ENCODE measurements at regions not wholly inside any gene's neighbourhood (a gene's known extent, or its start where the extent isn't known, plus 50 kb on each side); places are given as distances from the start of the nearest gene placed in this dataset.

GRCh38 chr3:88979760-88980159 lies 127.7 kb upstream of the EPHA3 start:
- TF ChIP-seq CTCF (IDR thresholded peaks at IDR 0.05; ENCODE audit: insufficient read depth, low read depth, low read length): no peak
- Histone ChIP-seq H3K27me3 (ENCODE audit: control insufficient read depth, insufficient read depth, low read length) (no peaks in the 10 kb centered on the region), H3K4me3 (ENCODE audit: low read depth, low read length) (no peak overlapping the region), H3K36me3 (ENCODE audit: control insufficient read depth, insufficient read depth, low read length) (no peaks in the 10 kb centered on the region)
- DNase-seq (ENCODE audit: low read depth): no peak
- ChIA-PET POLR2A (no interaction called here), CTCF (no interaction called here)

GRCh38 chr3:88983458-88983857 lies 124.0 kb upstream of the EPHA3 start:
- CTCF ChIA-PET: no interaction called here

GRCh38 chr3:88984256-88984655 lies 123.2 kb upstream of the EPHA3 start:
- TF ChIP-seq CTCF (IDR thresholded peaks at IDR 0.05; ENCODE audit: insufficient read depth, low read depth, low read length): no peak
- POLR2A ChIA-PET: interaction anchor here (1.5 kb wide), 1 partner anchor 27 kb away, joined by 6 read pairs; no protein-coding TSS in a partner anchor
- H3K36me3 ChIP-seq (ENCODE audit: control insufficient read depth, insufficient read depth, low read length): no peaks in the 10 kb centered on the region
- no peak for DNase-seq (ENCODE audit: low read depth)
- CTCF ChIA-PET: no interaction called here
- H3K27me3 ChIP-seq (ENCODE audit: control insufficient read depth, insufficient read depth, low read length): no peaks in the 10 kb centered on the region
- no peak overlapping the region for H3K4me3 ChIP-seq (ENCODE audit: low read depth, low read length)

More at GRCh38 chr3:88983458-88983857, 124.0 kb upstream of the EPHA3 start:
- no peaks in the 10 kb centered on the region for H3K27me3 ChIP-seq (ENCODE audit: control insufficient read depth, insufficient read depth, low read length)
- POLR2A ChIA-PET: no interaction called here
- DNase-seq (ENCODE audit: low read depth): no peak
- no peaks in the 10 kb centered on the region for H3K36me3 ChIP-seq (ENCODE audit: control insufficient read depth, insufficient read depth, low read length)
- H3K4me3 ChIP-seq (ENCODE audit: low read depth, low read length): no peak overlapping the region
- no peak for TF ChIP-seq CTCF (IDR thresholded peaks at IDR 0.05; ENCODE audit: insufficient read depth, low read depth, low read length)

- ChIA-PET CTCF (no interaction called here), POLR2A (interaction anchor here (1.5 kb wide), 1 partner anchor 27 kb away, joined by 6 read pairs; no protein-coding TSS in a partner anchor)
- no peaks in the 10 kb centered on the region for H3K27me3 ChIP-seq (ENCODE audit: control insufficient read depth, insufficient read depth, low read length)
- DNase-seq (ENCODE audit: low read depth): no peak
- no peak for TF ChIP-seq CTCF (IDR thresholded peaks at IDR 0.05; ENCODE audit: insufficient read depth, low read depth, low read length)
- no peak overlapping the region for H3K4me3 ChIP-seq (ENCODE audit: low read depth, low read length)
- no peaks in the 10 kb centered on the region for H3K36me3 ChIP-seq (ENCODE audit: control insufficient read depth, insufficient read depth, low read length)
Measured at GRCh38 chr3:88984832-88985231, 122.6 kb upstream of the EPHA3 start.

- no peak for TF ChIP-seq CTCF (IDR thresholded peaks at IDR 0.05; ENCODE audit: insufficient read depth, low read depth, low read length)
- no peaks in the 10 kb centered on the region for H3K36me3 ChIP-seq (ENCODE audit: control insufficient read depth, insufficient read depth, low read length)
- CTCF ChIA-PET: no interaction called here
- POLR2A ChIA-PET: interaction anchor here (1.5 kb wide), 1 partner anchor 28 kb away, joined by 6 read pairs; no protein-coding TSS in a partner anchor
- H3K27me3 ChIP-seq (ENCODE audit: control insufficient read depth, insufficient read depth, low read length): no peaks in the 10 kb centered on the region
- no peak overlapping the region for H3K4me3 ChIP-seq (ENCODE audit: low read depth, low read length)
- no peak for DNase-seq (ENCODE audit: low read depth)
Measured at GRCh38 chr3:88985491-88985890, 121.9 kb upstream of the EPHA3 start.
